Liver (tissue), 8 donors: ENCODE measurements at regions not wholly inside any gene's neighbourhood (a gene's known extent, or its start where the extent isn't known, plus 50 kb on each side); places are given as distances from the start of the nearest gene placed in this dataset.

Experiments
- DNase-seq: peaks from one replicate; pipeline ENCODE4 v3.0.0-alpha.2; 2017; ENCODE audit warnings: low spot score
- H3K27ac ChIP-seq, 2 donors: one replicate each; pipeline ENCODE4 v1.7.0; 2013; ENCODE audit warnings: inconsistent platforms in 2 of 2, low read length in 2 of 2, control low read depth in 1 of 2, low read depth in 1 of 2, mild to moderate bottlenecking in 1 of 2
- H3K27me3 ChIP-seq, 4 donors: one replicate each; pipeline versions ENCODE4 v1.6.1 to v1.7.0; 2013; ENCODE audit warnings: low read length in 3 of 4, inconsistent platforms in 1 of 4, mild to moderate bottlenecking in 1 of 4, moderate library complexity in 1 of 4; ENCODE audit not compliant: control insufficient read depth in 4 of 4, insufficient read depth in 4 of 4
- H3K36me3 ChIP-seq, 4 donors: one replicate each; pipeline versions ENCODE4 v1.6.1 to v1.7.0; 2013; ENCODE audit warnings: low read length in 3 of 4, mild to moderate bottlenecking in 3 of 4, low read depth in 1 of 4, moderate library complexity in 1 of 4; ENCODE audit not compliant: control insufficient read depth in 4 of 4, insufficient read depth in 3 of 4
- H3K4me1 ChIP-seq, 4 donors: one replicate each; pipeline versions ENCODE4 v1.6.1 to v1.7.0; 2013; ENCODE audit warnings: low read length in 3 of 4, mild to moderate bottlenecking in 3 of 4, moderate library complexity in 1 of 4; ENCODE audit not compliant: control insufficient read depth in 4 of 4, insufficient read depth in 4 of 4
- H3K4me3 ChIP-seq, 3 donors: one replicate each; pipeline versions ENCODE4 v1.6.1 to v1.7.0; 2013; ENCODE audit warnings: low read length in 3 of 3, control low read depth in 1 of 3, low read depth in 1 of 3, mild to moderate bottlenecking in 1 of 3
- H3K9ac ChIP-seq, 2 donors: one replicate each; pipeline ENCODE4 v1.7.0; 2013; ENCODE audit warnings: low read length in 2 of 2, mild to moderate bottlenecking in 2 of 2, moderate library complexity in 2 of 2, control low read depth in 1 of 2, low read depth in 1 of 2
- H3K9me3 ChIP-seq, 4 donors: one replicate each; pipeline versions ENCODE4 v1.6.1 to v1.7.0; 2013; ENCODE audit warnings: low read length in 3 of 4; ENCODE audit not compliant: control insufficient read depth in 4 of 4
- ATF3 ChIP-seq: IDR thresholded peaks from 2 replicates; pipeline ENCODE4 v1.6.1; 2016; ENCODE audit warnings: antibody characterized with exemption
- CTCF ChIP-seq: fragments of 150-350 bp; IDR thresholded peaks from 2 replicates; pipeline ENCODE4 v1.5.1; 2017; ENCODE audit warnings: improper control_type of control experiment, low read depth, low read length; ENCODE audit not compliant: missing input control
- EGR1 ChIP-seq, 2 donors: IDR thresholded peaks; 2 replicates each; pipeline ENCODE4 v1.6.1; 2016 to 2018; ENCODE audit warnings: antibody characterized with exemption in 2 of 2, low read depth in 2 of 2
- FOXA1 ChIP-seq: IDR thresholded peaks from 2 replicates; pipeline ENCODE4 v1.6.1; 2016; ENCODE audit warnings: antibody characterized with exemption
- FOXA2 ChIP-seq: IDR thresholded peaks from 2 replicates; pipeline ENCODE4 v1.6.1; 2016; ENCODE audit warnings: antibody characterized with exemption
- GABPA ChIP-seq, 2 donors: IDR thresholded peaks in 1 of 2; conservative IDR thresholded peaks in 1 of 2; 2 replicates each; pipeline ENCODE4 v1.6.1; 2016; ENCODE audit warnings: antibody characterized with exemption in 2 of 2, mild to moderate bottlenecking in 1 of 2, moderate library complexity in 1 of 2
- HNF4A ChIP-seq, 2 donors: conservative IDR thresholded peaks; 2 replicates each; pipeline ENCODE4 v1.6.1; 2016; ENCODE audit warnings: antibody characterized with exemption in 2 of 2, mild to moderate bottlenecking in 2 of 2
- HNF4G ChIP-seq: IDR thresholded peaks from 2 replicates; pipeline ENCODE4 v1.6.1; 2016; ENCODE audit warnings: antibody characterized with exemption
- JUND ChIP-seq, 2 donors: IDR thresholded peaks; 2 replicates each; pipeline ENCODE4 v1.6.1; 2016; ENCODE audit warnings: antibody characterized with exemption in 2 of 2
- MAX ChIP-seq: IDR thresholded peaks from 2 replicates; pipeline ENCODE4 v1.6.1; 2016; ENCODE audit warnings: antibody characterized with exemption
- NR2F2 ChIP-seq: IDR thresholded peaks from 2 replicates; pipeline ENCODE4 v1.6.1; 2016; ENCODE audit warnings: antibody characterized with exemption
- RAD21 ChIP-seq, 2 donors: IDR thresholded peaks; 2 replicates each; pipeline ENCODE4 v1.6.1; 2016; ENCODE audit warnings: antibody characterized with exemption in 2 of 2, mild to moderate bottlenecking in 2 of 2
- REST ChIP-seq: IDR thresholded peaks from 2 replicates; pipeline ENCODE4 v1.6.1; 2016; ENCODE audit warnings: antibody characterized with exemption, mild to moderate bottlenecking
- RXRA ChIP-seq, 2 donors: IDR thresholded peaks; 2 replicates each; pipeline ENCODE4 v1.6.1; 2017 to 2018; ENCODE audit warnings: antibody characterized with exemption in 2 of 2, mild to moderate bottlenecking in 1 of 2
- SP1 ChIP-seq: IDR thresholded peaks from 2 replicates; pipeline ENCODE4 v1.6.1; 2018; ENCODE audit warnings: antibody characterized with exemption, mild to moderate bottlenecking
- TAF1 ChIP-seq: conservative IDR thresholded peaks from 2 replicates; pipeline ENCODE4 v1.6.1; 2016; ENCODE audit warnings: antibody characterized with exemption, mild to moderate bottlenecking
- YY1 ChIP-seq: IDR thresholded peaks from 2 replicates; pipeline ENCODE4 v1.6.1; 2016; ENCODE audit warnings: antibody characterized with exemption, mild to moderate bottlenecking
- ZBTB33 ChIP-seq: IDR thresholded peaks from 2 replicates; pipeline ENCODE4 v1.6.1; 2016; ENCODE audit warnings: antibody characterized with exemption
- WGBS: extraction: QIAGEN DNeasy Blood & Tissue Kit; methylation state at CpG from one replicate; pipeline ENCODE4 v1.1.7; 2013; 5-methylcytosine and 5-hydroxymethylcytosine counted together
- donor health status: healthy.
- donor health status: healthy.
- donor health status: healthy.
- donor health status: healthy.
- donor health status: healthy.

GRCh38 chrX:128870361-128870760, 652.9 kb downstream of the SMARCA1 start:
- DNase-seq, result no peak
- TF ChIP-seq FOXA2 (no peak), FOXA1 (no peak), ATF3 (no peak), HNF4A (conservative IDR thresholded peaks at IDR 0.05) (no peak), RAD21 (IDR thresholded peaks at IDR 0.05) (no peak), RXRA (IDR thresholded peaks at IDR 0.05) (no peak)
- no peak overlapping the region for H3K9ac ChIP-seq

GRCh38 chrX:128862557-128862956, 660.7 kb downstream of the SMARCA1 start:
- WGBS, result 85% methylated on average over 2 of the region's 2 CpGs
- Histone ChIP-seq H3K4me3 (no peak overlapping the region), H3K4me1 (peaks cover 0 to 6% (median 3%) of the 10 kb centered on the region in 4 donors), H3K9me3 (no peaks in the 10 kb centered on the region), H3K9ac (no peak overlapping the region), H3K27ac (no peak overlapping the region), H3K36me3 (no peaks in the 10 kb centered on the region), H3K27me3 (no peaks in the 10 kb centered on the region)
- no peak for TF ChIP-seq HNF4G
- TF ChIP-seq TAF1, result no peak
- no peak for TF ChIP-seq RAD21 (IDR thresholded peaks at IDR 0.05)
- TF ChIP-seq ZBTB33, result no peak
- TF ChIP-seq REST, result no peak
- no peak for TF ChIP-seq RXRA (IDR thresholded peaks at IDR 0.05)
- no peak for TF ChIP-seq NR2F2
- TF ChIP-seq GABPA (IDR thresholded peaks at IDR 0.05 in 1 of 2, conservative IDR thresholded peaks at IDR 0.05 in 1 of 2), result no peak
- TF ChIP-seq HNF4A (conservative IDR thresholded peaks at IDR 0.05), result no peak
- TF ChIP-seq FOXA1, result no peak
- TF ChIP-seq YY1, result no peak
- TF ChIP-seq MAX, result no peak
- TF ChIP-seq SP1, result no peak
- TF ChIP-seq ATF3, result no peak
- TF ChIP-seq FOXA2, result no peak
- no peak for TF ChIP-seq CTCF
- no peak for TF ChIP-seq EGR1 (IDR thresholded peaks at IDR 0.05; ENCODE audit: low read depth in 2 of 2)
- no peak for TF ChIP-seq JUND (IDR thresholded peaks at IDR 0.05)
- no peak for DNase-seq

More at GRCh38 chrX:128870361-128870760, 652.9 kb downstream of the SMARCA1 start:
- H3K9me3 ChIP-seq, result no peaks in the 10 kb centered on the region
- H3K27ac ChIP-seq, result no peak overlapping the region
- no peaks in the 10 kb centered on the region for H3K27me3 ChIP-seq
- H3K36me3 ChIP-seq, result no peaks in the 10 kb centered on the region
- H3K4me3 ChIP-seq, result no peak overlapping the region
- no peaks in the 10 kb centered on the region for H3K4me1 ChIP-seq
